A673 (cell line): ENCODE measurements at regions not wholly inside any gene's neighbourhood (a gene's known extent, or its start where the extent isn't known, plus 50 kb on each side); places are given as distances from the start of the nearest gene placed in this dataset.
A peak's percentile ranks its signal among the peaks of the same experiment; 100 is the strongest.
"Not testable (repeated sequence)": the region's sequence is repeated elsewhere in the genome, so short reads cannot be mapped to it uniquely, and the experiment has no call there.

Source experiments
- BruUV-seq: library from RNA; stranded (reverse); fragments of 400-500 nt; replicated peaks from 2 replicates; lab custom pipeline; 2021; lab: Mats Ljungman, UMichigan
- CTCF ChIA-PET: fragments of 300-600 bp; sonication (Branson Sonifier 250); formaldehyde crosslinking; loops from one replicate; lab custom pipeline; 2022; ENCODE audit warnings: antibody characterized with exemption; lab: Charles Lee
- POLR2A ChIA-PET: fragments of 300-600 bp; sonication (Branson Sonifier 250); formaldehyde crosslinking; loops from one replicate; lab custom pipeline; 2022; ENCODE audit warnings: antibody characterized with exemption; ENCODE audit not compliant: low non-redundant PET; lab: Charles Lee
- DNase-seq: peaks from one replicate; pipeline ENCODE4 v3.0.0-alpha.2; 2015; ENCODE audit warnings: low spot score
- H3K27ac ChIP-seq: fragments of 200-600 bp; sonication (generic); 2 replicates; pipeline ENCODE4 v1.5.1; 2016; ENCODE audit warnings: mixed run types, low read depth, mild to moderate bottlenecking, mixed read lengths, antibody characterized with exemption, low read length; ENCODE audit not compliant: poor library complexity, severe bottlenecking
- H3K27me3 ChIP-seq: fragments of 200-600 bp; sonication (generic); replicated peaks from 2 replicates; pipeline ENCODE4 v1.6.1; 2017; ENCODE audit warnings: mixed run types, low read depth, mild to moderate bottlenecking, mixed read lengths, antibody characterized with exemption, low read length; ENCODE audit not compliant: insufficient read depth, poor library complexity
- H3K36me3 ChIP-seq: fragments of 200-600 bp; sonication (generic); 2 replicates; pipeline ENCODE4 v1.6.1; 2016; ENCODE audit warnings: mixed run types, mild to moderate bottlenecking, mixed read lengths, antibody characterized with exemption, low read length; ENCODE audit not compliant: insufficient read depth, poor library complexity, severe bottlenecking
- H3K4me1 ChIP-seq: fragments of 200-600 bp; sonication (generic); 2 replicates; pipeline ENCODE4 v1.6.1; 2017; ENCODE audit warnings: mixed run types, mild to moderate bottlenecking, mixed read lengths, antibody characterized with exemption, low read length; ENCODE audit not compliant: insufficient read depth, poor library complexity, severe bottlenecking
- H3K4me3 ChIP-seq: fragments of 200-600 bp; sonication (generic); 2 replicates; pipeline ENCODE4 v1.5.1; 2016; ENCODE audit warnings: low read depth, mixed run types, mild to moderate bottlenecking, mixed read lengths, low read length; ENCODE audit not compliant: poor library complexity, severe bottlenecking
- H3K9me3 ChIP-seq: fragments of 200-600 bp; sonication (generic); 2 replicates; pipeline ENCODE4 v1.6.1; 2016; ENCODE audit warnings: mixed run types, low read depth, mild to moderate bottlenecking, mixed read lengths, antibody characterized with exemption, low read length; ENCODE audit not compliant: poor library complexity, severe bottlenecking
- EZH2 ChIP-seq: fragments of 200-600 bp; sonication (generic); IDR thresholded peaks from 2 replicates; pipeline ENCODE4 v1.6.1; 2017; ENCODE audit warnings: borderline replicate concordance, low read depth, mild to moderate bottlenecking, mixed read lengths, antibody characterized with exemption, low read length; ENCODE audit not compliant: poor library complexity, severe bottlenecking
- intact Hi-C: fragments of 100-400 bp; cut with micrococcal nuclease; formaldehyde crosslinking; loops from one replicate; pipeline ENCODE4 v1.10.0; 2022; ENCODE audit not compliant: unreplicated experiment
- TF ChIP-seq, protein P1 (sequence below): fragments of 300-800, 200-600 bp; sonication (generic); conservative IDR thresholded peaks from 2 replicates; pipeline ENCODE4 v1.5.1; 2017; ENCODE audit warnings: low read depth, mild to moderate bottlenecking, antibody characterized with exemption, low read length, moderate library complexity, mixed read lengths

DNA sequence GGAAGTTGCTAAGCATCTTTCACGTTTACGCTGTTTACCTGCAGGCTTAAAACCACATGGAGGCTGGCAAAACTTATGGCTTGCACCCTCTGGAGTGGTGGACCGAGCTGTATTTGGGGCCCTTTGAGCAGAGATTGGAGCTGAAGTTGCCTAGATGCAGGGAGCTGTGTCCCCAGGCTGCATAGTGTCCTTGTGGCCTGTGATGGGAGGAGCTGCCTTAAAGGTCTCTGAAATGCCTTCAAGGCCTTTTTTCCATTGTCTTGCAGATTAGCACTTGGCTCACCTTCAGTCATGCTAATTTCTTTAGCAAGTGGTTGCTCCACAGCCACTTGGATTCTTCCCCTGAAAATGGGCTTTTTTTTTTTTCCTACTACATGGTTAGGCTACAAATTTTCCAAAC is 81.5 kb upstream of the CHD1 start:
- no peaks in the 10 kb centered on the region for H3K27me3 ChIP-seq
- H3K36me3 ChIP-seq = no peaks in the 10 kb centered on the region
- TF ChIP-seq, protein P1, sequence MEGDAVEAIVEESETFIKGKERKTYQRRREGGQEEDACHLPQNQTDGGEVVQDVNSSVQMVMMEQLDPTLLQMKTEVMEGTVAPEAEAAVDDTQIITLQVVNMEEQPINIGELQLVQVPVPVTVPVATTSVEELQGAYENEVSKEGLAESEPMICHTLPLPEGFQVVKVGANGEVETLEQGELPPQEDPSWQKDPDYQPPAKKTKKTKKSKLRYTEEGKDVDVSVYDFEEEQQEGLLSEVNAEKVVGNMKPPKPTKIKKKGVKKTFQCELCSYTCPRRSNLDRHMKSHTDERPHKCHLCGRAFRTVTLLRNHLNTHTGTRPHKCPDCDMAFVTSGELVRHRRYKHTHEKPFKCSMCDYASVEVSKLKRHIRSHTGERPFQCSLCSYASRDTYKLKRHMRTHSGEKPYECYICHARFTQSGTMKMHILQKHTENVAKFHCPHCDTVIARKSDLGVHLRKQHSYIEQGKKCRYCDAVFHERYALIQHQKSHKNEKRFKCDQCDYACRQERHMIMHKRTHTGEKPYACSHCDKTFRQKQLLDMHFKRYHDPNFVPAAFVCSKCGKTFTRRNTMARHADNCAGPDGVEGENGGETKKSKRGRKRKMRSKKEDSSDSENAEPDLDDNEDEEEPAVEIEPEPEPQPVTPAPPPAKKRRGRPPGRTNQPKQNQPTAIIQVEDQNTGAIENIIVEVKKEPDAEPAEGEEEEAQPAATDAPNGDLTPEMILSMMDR = no peak
- TF ChIP-seq EZH2 = no peak
- H3K9me3 ChIP-seq = no peaks in the 10 kb centered on the region
- H3K4me3 ChIP-seq = no peak overlapping the region
- ChIA-PET POLR2A (no interaction called here), CTCF (no interaction called here)
- H3K27ac ChIP-seq = no peak overlapping the region
- DNase-seq = no peak
- H3K4me1 ChIP-seq = no peaks in the 10 kb centered on the region
- intact Hi-C loops = no loop called here
- no TSS peak for BruUV-seq

DNA sequence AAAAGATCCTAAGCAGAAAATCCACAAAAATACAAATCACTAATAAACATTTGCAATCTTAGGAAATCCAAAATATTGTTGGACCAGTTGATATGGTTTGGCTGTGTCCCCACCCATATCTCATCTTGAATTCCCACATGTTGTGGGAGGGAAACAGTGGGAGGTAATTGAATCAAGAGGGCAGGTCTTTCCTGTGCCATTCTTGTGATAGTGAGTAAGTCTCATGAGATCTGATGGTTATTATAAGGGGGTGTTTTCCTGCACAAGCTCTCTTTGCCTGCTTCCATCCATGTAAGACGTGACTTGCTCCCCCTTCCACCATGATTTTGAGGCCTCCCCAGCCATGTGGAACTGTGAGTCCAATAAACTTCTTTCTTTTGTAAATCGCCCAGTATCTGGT is 79.2 kb upstream of the CHD1 start:
- intact Hi-C loops, POLR2A ChIA-PET, H3K4me3 ChIP-seq, H3K36me3 ChIP-seq, H3K9me3 ChIP-seq, H3K27ac ChIP-seq, BruUV-seq, H3K27me3 ChIP-seq, H3K4me1 ChIP-seq, CTCF ChIA-PET: not testable (repeated sequence)
- DNase-seq = peak; percentile 39

DNA sequence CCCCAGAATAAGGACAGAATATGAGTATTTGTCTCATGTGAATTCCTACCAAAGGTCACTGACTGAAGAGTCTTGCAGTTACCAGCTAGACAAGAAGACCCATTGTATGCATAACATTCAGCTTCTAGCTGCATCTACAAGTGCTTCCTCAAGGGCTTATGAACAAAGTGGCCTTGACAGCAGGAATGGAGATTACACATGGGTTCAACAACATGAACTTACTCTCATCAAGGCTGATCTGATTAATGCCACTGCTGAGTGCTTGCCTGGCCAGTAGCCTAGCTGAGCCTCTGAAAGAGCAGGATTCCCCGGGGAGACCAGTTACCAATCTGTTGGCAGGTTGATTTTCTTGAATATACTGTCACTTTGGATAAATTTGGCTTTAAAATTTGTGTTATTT is 76.7 kb upstream of the CHD1 start:
- BruUV-seq = no TSS peak
- Histone ChIP-seq H3K4me1 (no peaks in the 10 kb centered on the region), H3K36me3 (no peaks in the 10 kb centered on the region), H3K27ac (no peak overlapping the region), H3K9me3 (no peaks in the 10 kb centered on the region), H3K4me3 (no peak overlapping the region), H3K27me3 (no peaks in the 10 kb centered on the region)
- no peak for TF ChIP-seq EZH2
- TF ChIP-seq, protein P1 = no peak
- intact Hi-C loops = no loop called here
- ChIA-PET POLR2A (no interaction called here), CTCF (no interaction called here)
- DNase-seq = no peak

DNA sequence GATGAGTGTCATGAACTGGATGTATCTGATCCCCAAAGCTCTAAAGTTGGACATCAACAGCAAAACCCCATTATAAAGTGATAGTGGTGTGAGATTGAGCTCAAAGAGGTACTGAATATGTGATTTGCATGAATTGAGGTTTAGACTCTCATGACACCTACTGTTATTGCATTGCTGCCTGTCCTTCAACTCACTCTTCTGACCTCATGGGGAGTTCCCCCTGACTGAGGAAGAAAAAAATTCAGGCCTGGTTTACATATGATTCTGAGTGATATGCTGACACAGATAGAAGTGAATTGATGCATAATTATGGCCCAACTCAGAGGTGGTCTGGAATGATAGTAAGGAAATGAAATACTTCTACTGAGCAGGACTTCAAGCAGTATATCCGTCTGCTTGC is 76.2 kb upstream of the CHD1 start:
- no peak overlapping the region for H3K27ac ChIP-seq
- H3K36me3 ChIP-seq = no peaks in the 10 kb centered on the region
- ChIA-PET POLR2A (no interaction called here), CTCF (no interaction called here)
- no peak for DNase-seq
- no TSS peak for BruUV-seq
- TF ChIP-seq, protein P1 = no peak
- no peak for TF ChIP-seq EZH2
- no peaks in the 10 kb centered on the region for H3K9me3 ChIP-seq
- no peaks in the 10 kb centered on the region for H3K4me1 ChIP-seq
- H3K27me3 ChIP-seq = no peaks in the 10 kb centered on the region
- intact Hi-C loops = no loop called here
- H3K4me3 ChIP-seq = no peak overlapping the region
